ENCODE measurements at regions not wholly inside any gene's neighbourhood (a gene's known extent, or its start where the extent isn't known, plus 50 kb on each side); places are given as distances from the start of the nearest gene placed in this dataset.

GRCh38 chr4:74878323-74878722, 54.6 kb upstream of the PARM1 start:
- TF ChIP-seq CTCF (IDR thresholded peaks at IDR 0.05; ENCODE audit: control insufficient read depth, extremely low read depth, insufficient read depth), result no peak
- DNase-seq (ENCODE audit: low read depth), result no peak
- no peak overlapping the region for H3K4me3 ChIP-seq (ENCODE audit: low read depth, low read length)

GRCh38 chr4:74875451-74875850, 57.5 kb upstream of the PARM1 start:
- no peak for TF ChIP-seq CTCF (IDR thresholded peaks at IDR 0.05; ENCODE audit: control insufficient read depth, extremely low read depth, insufficient read depth)
- DNase-seq (ENCODE audit: low read depth), result no peak
- H3K4me3 ChIP-seq (ENCODE audit: low read depth, low read length), result no peak overlapping the region

- no peak overlapping the region for H3K4me3 ChIP-seq (ENCODE audit: low read depth, low read length)
- TF ChIP-seq CTCF (IDR thresholded peaks at IDR 0.05; ENCODE audit: control insufficient read depth, extremely low read depth, insufficient read depth), result peak; percentile 87
- DNase-seq (ENCODE audit: low read depth), result peak; percentile 56
These were observed 58.1 kb upstream of the PARM1 start for GRCh38 chr4:74874753-74875367.

- no peak overlapping the region for H3K4me3 ChIP-seq (ENCODE audit: low read depth, low read length)
- DNase-seq (ENCODE audit: low read depth), result no peak
- no peak for TF ChIP-seq CTCF (IDR thresholded peaks at IDR 0.05; ENCODE audit: control insufficient read depth, extremely low read depth, insufficient read depth)
These were observed 59.2 kb upstream of the PARM1 start for GRCh38 chr4:74873545-74874301.

GRCh38 chr4:74858921-74859562, 64.7 kb upstream of the BTC start:
- no peak overlapping the region for H3K4me3 ChIP-seq (ENCODE audit: low read depth, low read length)
- no peak for TF ChIP-seq CTCF (IDR thresholded peaks at IDR 0.05; ENCODE audit: control insufficient read depth, extremely low read depth, insufficient read depth)
- no peak for DNase-seq (ENCODE audit: low read depth)

- no peak for TF ChIP-seq CTCF (IDR thresholded peaks at IDR 0.05; ENCODE audit: control insufficient read depth, extremely low read depth, insufficient read depth)
- no peak for DNase-seq (ENCODE audit: low read depth)
These were observed 61.6 kb upstream of the BTC start for GRCh38 chr4:74855879-74856278.

More at GRCh38 chr4:74855879-74856278, 61.6 kb upstream of the BTC start:
- no peak overlapping the region for H3K4me3 ChIP-seq (ENCODE audit: low read depth, low read length)
